ENCODE measurements at regions not wholly inside any gene's neighbourhood (a gene's known extent, or its start where the extent isn't known, plus 50 kb on each side); places are given as distances from the start of the nearest gene placed in this dataset.

DNA sequence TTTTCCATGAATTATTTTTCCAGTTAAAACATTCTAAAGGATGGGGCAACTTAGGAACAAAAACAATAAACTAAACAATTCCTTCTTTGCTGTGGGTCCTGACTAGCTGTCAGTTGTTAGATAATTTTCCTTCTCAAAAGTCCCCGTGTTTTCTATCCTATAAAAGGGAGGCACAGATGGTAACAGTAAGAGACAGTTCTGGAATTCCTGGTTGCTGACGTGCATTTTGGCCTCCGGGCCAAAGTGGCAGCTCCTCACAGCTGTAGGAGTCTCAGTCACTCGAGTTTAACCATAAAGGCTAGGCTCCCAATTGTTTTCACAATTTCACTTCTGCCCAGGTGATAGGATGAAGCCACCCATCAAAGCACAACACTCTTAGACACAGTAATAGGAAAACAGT, 77.0 kb upstream of the ZNF423 start:
- H3K9ac ChIP-seq (replicated peaks; ENCODE audit: extremely low read depth, insufficient read depth, low read length) = no peak overlapping the region
- H3K9me1 ChIP-seq (replicated peaks; ENCODE audit: control insufficient read depth, extremely low read depth, insufficient read depth, low read length) = no peaks in the 10 kb centered on the region
- no TSS peak for BruUV-seq (replicated peaks)
- intact Hi-C loops (cut with micrococcal nuclease) = no loop called here
- H3K27ac ChIP-seq (ENCODE audit: insufficient read depth, low read depth, low read length) = no peak overlapping the region
- CTCF ChIA-PET = no interaction called here
- DNase-seq (ENCODE audit: low read depth, low spot score) (no peak), FAIRE-seq (no peak)
- H3K4me2 ChIP-seq (ENCODE audit: insufficient read depth, low read length) = no peak overlapping the region
- no peaks in the 10 kb centered on the region for H3K9me3 ChIP-seq (replicated peaks; ENCODE audit: control insufficient read depth, insufficient read depth, low read length)
- POLR2A ChIA-PET = no interaction called here
- no peaks in the 10 kb centered on the region for H3K79me2 ChIP-seq (ENCODE audit: control insufficient read depth, insufficient read depth, low read length)
- H4K20me1 ChIP-seq (replicated peaks; ENCODE audit: control insufficient read depth, extremely low read depth, insufficient read depth, low read length) = no peaks in the 10 kb centered on the region
- TF ChIP-seq JUN (IDR thresholded peaks at IDR 0.05; ENCODE audit: borderline replicate concordance, insufficient read depth, insufficient read length, low read depth) (no peak), POLR2AphosphoS5 (IDR thresholded peaks at IDR 0.05; ENCODE audit: insufficient read depth, low read depth, low read length) (no peak)
- no peaks in the 10 kb centered on the region for H3K4me1 ChIP-seq (ENCODE audit: control insufficient read depth, extremely low read depth, insufficient read depth, low read length)
- H3K36me3 ChIP-seq (ENCODE audit: control insufficient read depth in 2 of 2, extremely low read depth in 1 of 2, insufficient read depth in 2 of 2, low read length in 2 of 2) = no peaks in the 10 kb centered on the region
- no peak overlapping the region for H3K4me3 ChIP-seq (replicated peaks in 1 of 3; ENCODE audit: insufficient read depth in 1 of 3, low read depth in 1 of 3, low read length in 3 of 3)
- no peaks in the 10 kb centered on the region for H3K27me3 ChIP-seq (ENCODE audit: control insufficient read depth in 2 of 2, insufficient read depth in 2 of 2, low read length in 2 of 2)
- H2AFZ ChIP-seq (ENCODE audit: low read depth, low read length) = no peak overlapping the region
- dilution Hi-C loops (cut with MboI; ENCODE audit: extremely low pct_ligation_motif_present, low sequenced_read_pairs) = no loop called here

DNA sequence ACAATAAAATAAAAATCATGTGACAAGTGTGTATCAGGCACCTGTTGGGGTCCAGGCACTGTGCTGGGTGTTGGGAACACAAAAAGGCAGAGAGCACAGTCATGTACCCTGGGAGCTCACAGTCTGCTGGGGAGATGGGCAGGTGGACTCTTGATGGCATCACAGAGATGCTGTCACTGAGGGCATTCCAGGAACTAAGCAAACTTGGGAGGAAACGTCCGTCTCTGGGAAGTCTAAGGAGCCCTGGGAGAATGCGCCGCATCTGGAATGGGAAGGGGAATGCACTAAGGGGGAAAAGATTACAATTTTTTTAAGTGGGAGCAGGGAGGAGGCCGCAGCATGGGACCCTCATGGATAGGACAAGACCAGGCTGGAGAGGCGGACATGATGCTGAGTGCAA, 80.9 kb upstream of the ZNF423 start:
- no peak for TF ChIP-seq MYC (IDR thresholded peaks at IDR 0.05; ENCODE audit: low read depth, low read length)
- TF ChIP-seq, protein P1, sequence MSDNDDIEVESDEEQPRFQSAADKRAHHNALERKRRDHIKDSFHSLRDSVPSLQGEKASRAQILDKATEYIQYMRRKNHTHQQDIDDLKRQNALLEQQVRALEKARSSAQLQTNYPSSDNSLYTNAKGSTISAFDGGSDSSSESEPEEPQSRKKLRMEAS (IDR thresholded peaks at IDR 0.05; ENCODE audit: insufficient read depth, insufficient read length) = no peak
- no peak for TF ChIP-seq JUN (IDR thresholded peaks at IDR 0.05; ENCODE audit: borderline replicate concordance, insufficient read depth, insufficient read length, low read depth)
- TF ChIP-seq, protein P2, sequence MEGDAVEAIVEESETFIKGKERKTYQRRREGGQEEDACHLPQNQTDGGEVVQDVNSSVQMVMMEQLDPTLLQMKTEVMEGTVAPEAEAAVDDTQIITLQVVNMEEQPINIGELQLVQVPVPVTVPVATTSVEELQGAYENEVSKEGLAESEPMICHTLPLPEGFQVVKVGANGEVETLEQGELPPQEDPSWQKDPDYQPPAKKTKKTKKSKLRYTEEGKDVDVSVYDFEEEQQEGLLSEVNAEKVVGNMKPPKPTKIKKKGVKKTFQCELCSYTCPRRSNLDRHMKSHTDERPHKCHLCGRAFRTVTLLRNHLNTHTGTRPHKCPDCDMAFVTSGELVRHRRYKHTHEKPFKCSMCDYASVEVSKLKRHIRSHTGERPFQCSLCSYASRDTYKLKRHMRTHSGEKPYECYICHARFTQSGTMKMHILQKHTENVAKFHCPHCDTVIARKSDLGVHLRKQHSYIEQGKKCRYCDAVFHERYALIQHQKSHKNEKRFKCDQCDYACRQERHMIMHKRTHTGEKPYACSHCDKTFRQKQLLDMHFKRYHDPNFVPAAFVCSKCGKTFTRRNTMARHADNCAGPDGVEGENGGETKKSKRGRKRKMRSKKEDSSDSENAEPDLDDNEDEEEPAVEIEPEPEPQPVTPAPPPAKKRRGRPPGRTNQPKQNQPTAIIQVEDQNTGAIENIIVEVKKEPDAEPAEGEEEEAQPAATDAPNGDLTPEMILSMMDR (IDR thresholded peaks at IDR 0.05; ENCODE audit: extremely low read depth in 1 of 2, insufficient read depth in 1 of 2, low read depth in 1 of 2, low read length in 2 of 2) = no peak
- TF ChIP-seq POLR2A (IDR thresholded peaks at IDR 0.05; ENCODE audit: low read depth, low read length) = no peak
- no peak for TF ChIP-seq GATA2 (IDR thresholded peaks at IDR 0.05; ENCODE audit: insufficient read depth, insufficient read length, low read depth, low read length)
- no peak for TF ChIP-seq POLR2AphosphoS5 (IDR thresholded peaks at IDR 0.05; ENCODE audit: insufficient read depth, low read depth, low read length)
- no peak for TF ChIP-seq EZH2 (IDR thresholded peaks at IDR 0.05; ENCODE audit: borderline replicate concordance, low read depth, low read length, severe bottlenecking)
- TF ChIP-seq FOS (IDR thresholded peaks at IDR 0.05; ENCODE audit: borderline replicate concordance, insufficient read depth, low read length) = no peak
- FAIRE-seq (no peak), DNase-seq (ENCODE audit: low read depth, low spot score) (no peak)
- Histone ChIP-seq H3K9me1 (replicated peaks; ENCODE audit: control insufficient read depth, extremely low read depth, insufficient read depth, low read length) (no peaks in the 10 kb centered on the region), H3K79me2 (ENCODE audit: control insufficient read depth, insufficient read depth, low read length) (no peaks in the 10 kb centered on the region), H3K9me3 (replicated peaks; ENCODE audit: control insufficient read depth, insufficient read depth, low read length) (no peaks in the 10 kb centered on the region), H3K36me3 (ENCODE audit: control insufficient read depth in 2 of 2, extremely low read depth in 1 of 2, insufficient read depth in 2 of 2, low read length in 2 of 2) (no peaks in the 10 kb centered on the region), H3K27me3 (ENCODE audit: control insufficient read depth in 2 of 2, insufficient read depth in 2 of 2, low read length in 2 of 2) (no peaks in the 10 kb centered on the region), H3K4me3 (replicated peaks in 1 of 3; ENCODE audit: insufficient read depth in 1 of 3, low read depth in 1 of 3, low read length in 3 of 3) (no peak overlapping the region), H3K4me2 (ENCODE audit: insufficient read depth, low read length) (no peak overlapping the region), H3K9ac (replicated peaks; ENCODE audit: extremely low read depth, insufficient read depth, low read length) (no peak overlapping the region), H3K27ac (ENCODE audit: insufficient read depth, low read depth, low read length) (no peak overlapping the region), H2AFZ (ENCODE audit: low read depth, low read length) (no peak overlapping the region), H3K4me1 (ENCODE audit: control insufficient read depth, extremely low read depth, insufficient read depth, low read length) (no peaks in the 10 kb centered on the region), H4K20me1 (replicated peaks; ENCODE audit: control insufficient read depth, extremely low read depth, insufficient read depth, low read length) (no peaks in the 10 kb centered on the region)
- ChIA-PET POLR2A (no interaction called here), CTCF (no interaction called here)
- BruUV-seq (replicated peaks) = no TSS peak
- intact Hi-C loops (cut with micrococcal nuclease) (no loop called here), dilution Hi-C loops (cut with MboI; ENCODE audit: extremely low pct_ligation_motif_present, low sequenced_read_pairs) (no loop called here)
